Thoracic aorta (tissue), 2 donors: ENCODE measurements at regions not wholly inside any gene's neighbourhood (a gene's known extent, or its start where the extent isn't known, plus 50 kb on each side); places are given as distances from the start of the nearest gene placed in this dataset.

Experiments
- ATAC-seq: fragments of 150-250 bp; one replicate; pipeline ENCODE4 v1.8.0; 2017; ENCODE audit warnings: low read depth; ENCODE audit not compliant: insufficient number of reproducible peaks, low FRiP score
- DNase-seq: peaks from one replicate; pipeline ENCODE4 v3.0.0-alpha.2; 2020; ENCODE audit warnings: low spot score
- H3K27ac ChIP-seq, 2 donors: fragments of 200-600 bp; sonication (generic); 1 replicate in 1 of 2; 2 replicates in 1 of 2; pipeline ENCODE4 v1.5.1; 2016; ENCODE audit warnings: mild to moderate bottlenecking in 2 of 2, moderate library complexity in 2 of 2
- H3K27me3 ChIP-seq: fragments of 200-600 bp; sonication (generic); replicated peaks from 2 replicates; pipeline ENCODE4 v1.6.0; 2016; ENCODE audit warnings: mild to moderate bottlenecking; ENCODE audit not compliant: insufficient read depth
- H3K36me3 ChIP-seq: fragments of 200-600 bp; sonication (generic); one replicate; pipeline ENCODE4 v1.5.1; 2016
- H3K4me1 ChIP-seq, 2 donors: fragments of 200-600 bp; sonication (generic); 1 replicate in 1 of 2; 2 replicates in 1 of 2; pipeline versions ENCODE4 v1.5.1 to v1.6.0; 2016; ENCODE audit warnings: low read depth in 2 of 2, mild to moderate bottlenecking in 1 of 2; ENCODE audit not compliant: control insufficient read depth in 1 of 2
- H3K4me3 ChIP-seq: fragments of 200-600 bp; sonication (generic); 2 replicates; pipeline ENCODE4 v1.5.1; 2016; ENCODE audit warnings: mild to moderate bottlenecking
- H3K9me3 ChIP-seq: fragments of 200-600 bp; sonication (generic); 2 replicates; pipeline ENCODE4 v1.5.1; 2016
- TF ChIP-seq, protein P1 (sequence below): fragments of 200-600 bp; sonication (generic); IDR thresholded peaks from one replicate; pipeline ENCODE4 v1.5.1; 2019; ENCODE audit warnings: antibody characterized with exemption

- Histone ChIP-seq H3K4me3 (no peak overlapping the region), H3K4me1 (no peaks in the 10 kb centered on the region), H3K27ac (no peak overlapping the region), H3K9me3 (no peaks in the 10 kb centered on the region), H3K36me3 (no peaks in the 10 kb centered on the region), H3K27me3 (no peaks in the 10 kb centered on the region)
- DNase-seq = no peak
- TF ChIP-seq, protein P1, sequence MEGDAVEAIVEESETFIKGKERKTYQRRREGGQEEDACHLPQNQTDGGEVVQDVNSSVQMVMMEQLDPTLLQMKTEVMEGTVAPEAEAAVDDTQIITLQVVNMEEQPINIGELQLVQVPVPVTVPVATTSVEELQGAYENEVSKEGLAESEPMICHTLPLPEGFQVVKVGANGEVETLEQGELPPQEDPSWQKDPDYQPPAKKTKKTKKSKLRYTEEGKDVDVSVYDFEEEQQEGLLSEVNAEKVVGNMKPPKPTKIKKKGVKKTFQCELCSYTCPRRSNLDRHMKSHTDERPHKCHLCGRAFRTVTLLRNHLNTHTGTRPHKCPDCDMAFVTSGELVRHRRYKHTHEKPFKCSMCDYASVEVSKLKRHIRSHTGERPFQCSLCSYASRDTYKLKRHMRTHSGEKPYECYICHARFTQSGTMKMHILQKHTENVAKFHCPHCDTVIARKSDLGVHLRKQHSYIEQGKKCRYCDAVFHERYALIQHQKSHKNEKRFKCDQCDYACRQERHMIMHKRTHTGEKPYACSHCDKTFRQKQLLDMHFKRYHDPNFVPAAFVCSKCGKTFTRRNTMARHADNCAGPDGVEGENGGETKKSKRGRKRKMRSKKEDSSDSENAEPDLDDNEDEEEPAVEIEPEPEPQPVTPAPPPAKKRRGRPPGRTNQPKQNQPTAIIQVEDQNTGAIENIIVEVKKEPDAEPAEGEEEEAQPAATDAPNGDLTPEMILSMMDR = peak; percentile 71
- no peak for ATAC-seq
These were observed 182.3 kb downstream of the RDH14 start for GRCh38 chr2:18378020-18378653.

- TF ChIP-seq, protein P1 = no peak
- Histone ChIP-seq H3K27me3 (no peaks in the 10 kb centered on the region), H3K9me3 (no peaks in the 10 kb centered on the region), H3K27ac (no peak overlapping the region), H3K36me3 (no peaks in the 10 kb centered on the region), H3K4me1 (peaks cover 0 to 7% of the 10 kb centered on the region in 2 donors), H3K4me3 (no peak overlapping the region)
- ATAC-seq = no peak
- DNase-seq = no peak
These were observed 183.5 kb downstream of the RDH14 start for GRCh38 chr2:18376936-18377335.

DNA sequence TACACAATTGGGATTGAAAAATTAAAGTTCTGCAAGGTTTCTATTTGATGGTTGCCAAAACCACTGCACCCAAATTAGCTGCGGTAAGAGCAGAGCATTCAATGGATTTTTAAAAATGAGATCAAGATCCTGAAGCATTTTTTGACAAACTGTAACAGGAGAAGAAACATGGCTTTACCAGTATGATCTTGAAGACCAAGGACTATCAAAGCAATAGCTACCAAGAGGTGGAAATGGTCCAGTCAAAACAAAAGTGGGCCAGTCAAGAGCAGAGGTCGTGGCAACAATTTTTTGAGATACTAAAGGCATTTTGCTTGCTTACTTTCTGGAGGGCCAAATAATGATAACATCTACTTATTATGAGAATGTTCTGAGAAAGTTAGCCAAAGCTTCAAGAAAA is 186.8 kb downstream of the RDH14 start:
- H3K4me3 ChIP-seq = no peak overlapping the region
- TF ChIP-seq, protein P1 = no peak
- peaks cover 0 to 7% of the 10 kb centered on the region in 2 donors for H3K4me1 ChIP-seq
- no peaks in the 10 kb centered on the region for H3K9me3 ChIP-seq
- no peaks in the 10 kb centered on the region for H3K27me3 ChIP-seq
- H3K36me3 ChIP-seq = no peaks in the 10 kb centered on the region
- ATAC-seq = no peak
- DNase-seq = no peak
- no peak overlapping the region for H3K27ac ChIP-seq

DNA sequence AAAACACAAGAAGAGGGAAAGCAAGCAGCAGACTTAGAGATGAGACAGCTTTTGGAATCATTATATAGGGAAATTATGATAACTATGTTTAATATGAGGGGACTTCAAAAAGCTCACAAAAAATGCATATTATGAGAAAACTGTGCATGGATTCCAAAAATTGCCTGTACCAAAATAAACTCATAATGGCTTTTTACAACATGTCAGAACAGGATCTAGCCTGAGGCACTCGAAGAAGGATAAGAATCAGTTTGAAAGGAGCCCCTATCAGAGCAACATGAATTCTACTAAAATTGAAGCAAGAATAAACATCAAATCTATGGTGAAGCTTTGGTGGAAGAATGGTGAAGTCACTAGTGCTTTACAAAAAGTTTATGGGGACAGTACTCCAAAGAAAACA is 187.4 kb downstream of the RDH14 start:
- no peak overlapping the region for H3K4me3 ChIP-seq
- H3K27me3 ChIP-seq = no peaks in the 10 kb centered on the region
- ATAC-seq (no peak), DNase-seq (no peak)
- H3K9me3 ChIP-seq = no peaks in the 10 kb centered on the region
- no peak overlapping the region for H3K27ac ChIP-seq
- peaks cover 0 to 7% of the 10 kb centered on the region in 2 donors for H3K4me1 ChIP-seq
- TF ChIP-seq, protein P1 = no peak
- H3K36me3 ChIP-seq = no peaks in the 10 kb centered on the region

DNA sequence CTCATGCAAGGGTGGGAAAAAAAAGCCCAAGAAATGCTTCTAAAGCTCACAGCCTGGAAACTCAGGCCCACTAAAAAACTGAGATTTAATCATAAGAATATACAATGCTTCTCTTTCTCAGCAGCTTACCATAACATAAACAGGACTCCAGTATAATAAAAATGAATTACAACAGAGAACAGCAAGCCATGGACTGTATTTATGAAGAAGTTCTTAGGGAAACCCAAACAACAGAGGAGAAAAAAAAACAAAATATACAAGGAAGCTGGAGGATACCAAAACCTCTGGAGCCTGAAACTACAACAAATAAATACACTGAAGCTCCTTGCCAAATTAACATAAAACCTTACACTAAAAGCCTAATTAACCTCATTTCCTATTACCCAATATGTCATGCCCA is 187.8 kb downstream of the RDH14 start:
- Histone ChIP-seq H3K9me3 (no peaks in the 10 kb centered on the region), H3K36me3 (no peaks in the 10 kb centered on the region), H3K27me3 (no peaks in the 10 kb centered on the region), H3K4me1 (peaks cover 0 to 7% of the 10 kb centered on the region in 2 donors), H3K27ac (no peak overlapping the region), H3K4me3 (no peak overlapping the region)
- no peak for DNase-seq
- no peak for ATAC-seq
- TF ChIP-seq, protein P1 = no peak
